Motor neuron (in vitro differentiated cells): ENCODE measurements at regions not wholly inside any gene's neighbourhood (a gene's known extent, or its start where the extent isn't known, plus 50 kb on each side); places are given as distances from the start of the nearest gene placed in this dataset.
A peak's percentile ranks its signal among the peaks of the same experiment; 100 is the strongest.

ENCODE experiments used
- ATAC-seq, 8 experiments: fragments of 200-7000 bp; cut with Tn5 transposase; replicated peaks in 6 of 8; 2 replicates each; pipeline ENCODE4 v1.8.0; 2021; ENCODE audit warnings: mild to moderate bottlenecking in 8 of 8, moderate library complexity in 8 of 8
- H3K27ac ChIP-seq, 2 donors: fragments of 250-450 bp; sonication (Bioruptor Pico); 2 replicates each; pipeline ENCODE4 v1.9.0; 2021; ENCODE audit warnings: antibody characterized with exemption in 2 of 2, mild to moderate bottlenecking in 2 of 2, moderate library complexity in 1 of 2
- H3K4me1 ChIP-seq, 2 donors: fragments of 250-450 bp; sonication (Bioruptor Pico); replicated peaks in 1 of 2; 2 replicates each; pipeline ENCODE4 v1.6.1; 2021; ENCODE audit warnings: antibody characterized with exemption in 2 of 2, mild to moderate bottlenecking in 2 of 2, moderate library complexity in 1 of 2
- H3K4me3 ChIP-seq, 5 donors: fragments of 250-450 bp; sonication (Bioruptor Pico); 2 replicates each; pipeline ENCODE4 v1.9.0; 2021; ENCODE audit warnings: antibody characterized with exemption in 5 of 5, mild to moderate bottlenecking in 5 of 5, moderate library complexity in 4 of 5
- WGBS, 10 experiments: fragments of 450-650 bp; shearing (Covaris generic); methylation state at CpG; one replicate each; pipeline ENCODE4 v1.0.0; 2022; 5-methylcytosine and 5-hydroxymethylcytosine counted together
- in situ Hi-C, 9 experiments: fragments of 400-800 bp; cut with MboI; loops; one replicate each; pipeline ENCODE4 v1.15.0; 2021; ENCODE audit warnings: low sequenced_read_pairs in 9 of 9, low pct_unique_long_range_greater_than_20kb in 2 of 9; ENCODE audit not compliant: unreplicated experiment in 9 of 9

DNA sequence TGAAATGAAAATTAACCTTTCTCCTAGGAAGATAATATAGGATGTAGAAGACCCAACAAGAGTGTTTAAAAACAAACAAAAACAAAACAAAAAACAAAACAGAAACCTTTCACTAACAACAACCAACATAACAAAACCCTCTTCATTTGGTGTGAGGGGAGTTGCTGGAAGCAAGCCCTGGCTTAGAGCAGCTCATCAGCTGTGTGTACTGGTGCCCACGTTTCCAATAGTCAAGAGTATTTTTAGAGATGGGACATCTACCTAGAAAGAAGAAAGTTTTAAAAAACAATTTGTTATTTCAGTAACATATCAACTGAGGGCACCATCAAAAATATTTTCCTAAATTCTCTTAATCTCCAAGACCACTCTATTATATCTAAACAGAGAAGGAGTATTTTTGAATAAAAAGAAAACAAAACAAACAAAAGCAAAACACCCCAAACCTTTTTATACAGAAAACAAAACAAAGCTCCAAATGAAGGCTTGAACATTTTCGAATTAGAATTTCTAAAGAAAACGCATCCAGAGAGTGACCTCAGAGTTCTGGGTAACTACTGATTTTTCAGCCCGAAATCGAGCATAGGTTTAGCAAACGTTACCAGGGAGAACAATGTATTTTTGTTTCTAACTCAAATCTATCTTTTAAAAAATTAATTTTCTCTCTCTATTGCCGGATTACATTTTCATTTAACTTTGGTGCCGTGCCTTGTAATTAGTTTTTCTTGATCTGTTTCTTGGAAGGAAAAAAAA, 134.6 kb downstream of the INSIG2 start:
- peaks cover 25 to 34% of the 10 kb centered on the region in 2 donors for H3K4me1 ChIP-seq
- peak overlapping the region in 1 of 5 donors; percentile 26 for H3K4me3 ChIP-seq
- 0 to 75% (median 17%) methylated on average over 3 to 8 of the region's 8 CpGs for WGBS, 10 experiments
- no peak overlapping the region for H3K27ac ChIP-seq
- in situ Hi-C loops: loop anchor here in 7 of 9 experiments (5.0 to 25.0 kb wide), 6 partner anchors 186 to 642 kb away; partner anchors contain the start of gene EN1 (in 2 of the 7)
- no peak for ATAC-seq

DNA sequence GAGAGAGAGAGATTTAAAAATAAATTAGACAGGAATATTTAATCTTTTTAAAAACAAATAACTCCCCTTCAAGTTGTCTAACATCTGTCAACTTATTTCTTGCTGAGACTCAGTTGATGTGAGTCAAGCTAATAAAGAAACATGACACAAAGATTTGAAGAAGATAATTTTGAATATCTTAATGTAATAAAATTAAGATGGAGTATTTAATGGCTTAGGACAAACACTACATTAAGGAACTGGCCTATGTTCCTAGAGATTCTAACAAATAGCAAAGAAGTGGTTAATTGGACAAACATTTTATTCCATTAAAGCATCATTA, 134.0 kb downstream of the INSIG2 start:
- no peak for ATAC-seq
- Histone ChIP-seq H3K27ac (no peak overlapping the region), H3K4me1 (peaks cover 25 to 34% of the 10 kb centered on the region in 2 donors), H3K4me3 (no peak overlapping the region)
- in situ Hi-C loops: loop anchor here in 7 of 9 experiments (5.0 to 25.0 kb wide), 6 partner anchors 185 to 643 kb away; partner anchors contain the start of gene EN1 (in 2 of the 7)

DNA sequence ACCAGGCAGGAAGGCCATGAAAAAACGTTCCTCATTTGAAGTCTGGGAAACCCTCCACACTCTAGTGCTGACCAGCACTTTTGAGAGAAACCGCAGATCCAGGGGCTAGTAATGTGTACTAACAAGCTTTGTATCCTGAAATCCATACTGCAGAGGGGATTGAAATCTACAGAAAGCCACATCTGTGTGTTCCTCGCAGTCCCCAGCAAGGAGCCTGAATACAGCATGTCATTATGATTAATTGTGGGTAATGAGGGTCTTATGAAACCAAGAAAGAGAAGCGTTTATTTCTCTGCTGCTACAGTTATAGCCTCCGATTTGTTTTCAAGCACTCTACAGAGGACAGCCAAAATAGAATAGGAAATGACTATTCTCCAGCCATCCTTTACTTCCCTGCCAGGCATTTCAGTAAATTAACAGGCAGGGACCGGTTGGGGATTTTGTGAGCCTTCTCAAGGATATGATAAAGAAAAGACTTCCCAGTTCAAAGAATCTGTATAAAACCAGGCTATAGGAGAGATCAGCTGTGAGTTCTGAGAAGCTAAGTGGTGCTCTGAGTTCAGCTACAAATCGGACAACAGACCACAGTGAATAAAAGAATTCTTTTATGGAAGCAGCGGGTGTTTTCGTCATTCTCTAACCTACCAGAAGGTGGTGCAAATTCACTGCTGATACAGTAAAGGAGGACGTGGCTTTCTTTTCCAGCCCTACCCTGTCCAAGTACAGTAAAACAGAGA, 133.4 kb downstream of the INSIG2 start:
- peak overlapping the region in 1 of 2 donors; percentile 5 for H3K27ac ChIP-seq
- WGBS, 10 experiments: 0 to 26% (median 17%) methylated on average over 3 to 10 of the region's 10 CpGs; no CpG with 5 or more reads in 1 of the 10 experiments
- H3K4me3 ChIP-seq: no peak overlapping the region
- ATAC-seq: peak; percentile 77 to 90 (median 84)
- peaks cover 25 to 34% of the 10 kb centered on the region in 2 donors for H3K4me1 ChIP-seq
- in situ Hi-C loops: loop anchor here in 7 of 9 experiments (5.0 to 25.0 kb wide), 6 partner anchors 184 to 643 kb away; partner anchors contain the start of gene EN1 (in 2 of the 7)

DNA sequence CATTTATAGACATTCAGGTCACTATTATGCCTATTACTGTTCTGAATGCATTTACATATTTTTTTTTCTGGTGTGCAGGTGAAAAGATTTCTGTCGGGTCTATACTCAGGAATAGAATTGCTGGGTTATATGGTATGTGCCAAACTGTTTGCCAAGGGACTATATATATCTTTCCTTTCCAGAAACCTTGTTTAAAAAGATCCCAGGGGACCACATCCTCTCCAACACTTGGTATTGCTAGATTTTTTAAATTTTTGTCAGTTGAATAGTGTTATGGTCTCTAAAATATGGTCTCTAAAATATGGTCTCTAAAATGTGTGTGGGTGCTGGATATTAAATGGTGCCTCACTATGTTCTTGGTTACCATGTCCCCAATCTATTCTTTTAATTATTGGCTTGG, 131.3 kb downstream of the INSIG2 start:
- ATAC-seq: no peak
- 0 to 100% (median 71%) methylated on average over 1 of the region's 1 CpG; no CpG with 5 or more reads in 3 of the 10 experiments for WGBS, 10 experiments
- in situ Hi-C loops: loop anchor here (5.0 to 25.0 kb wide), 6 partner anchors 182 to 645 kb away; partner anchors contain the start of gene EN1 (in 2 of the 9)
- Histone ChIP-seq H3K4me1 (peaks cover 20 to 21% of the 10 kb centered on the region in 2 donors), H3K27ac (no peak overlapping the region), H3K4me3 (no peak overlapping the region)

DNA sequence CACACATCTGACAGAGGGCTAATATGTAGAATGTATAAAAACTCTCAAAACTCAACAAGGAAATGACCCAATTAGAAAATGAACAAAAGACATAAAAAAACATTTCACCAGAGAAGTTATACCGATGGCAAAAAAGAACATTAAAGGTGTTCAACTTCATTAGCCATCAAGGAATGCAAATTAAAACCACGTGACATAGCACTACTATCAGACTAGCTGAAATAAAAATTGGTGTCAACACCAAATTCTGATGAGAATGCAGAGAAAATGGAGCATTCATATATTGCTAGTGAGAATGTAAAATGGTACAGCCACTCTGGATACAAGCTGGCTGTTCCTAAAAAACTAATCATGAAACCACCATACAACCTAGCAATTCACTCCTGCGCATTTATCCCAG, 128.0 kb downstream of the INSIG2 start:
- 39 to 94% (median 87%) methylated on average over 2 to 3 of the region's 3 CpGs for WGBS, 10 experiments
- ATAC-seq: no peak
- in situ Hi-C loops: loop anchor here in 4 of 9 experiments (10.0 to 25.0 kb wide), 3 partner anchors 179 to 646 kb away; no protein-coding TSS in a partner anchor
- no peak overlapping the region for H3K27ac ChIP-seq
- no peaks in the 10 kb centered on the region for H3K4me1 ChIP-seq
- H3K4me3 ChIP-seq: no peak overlapping the region

DNA sequence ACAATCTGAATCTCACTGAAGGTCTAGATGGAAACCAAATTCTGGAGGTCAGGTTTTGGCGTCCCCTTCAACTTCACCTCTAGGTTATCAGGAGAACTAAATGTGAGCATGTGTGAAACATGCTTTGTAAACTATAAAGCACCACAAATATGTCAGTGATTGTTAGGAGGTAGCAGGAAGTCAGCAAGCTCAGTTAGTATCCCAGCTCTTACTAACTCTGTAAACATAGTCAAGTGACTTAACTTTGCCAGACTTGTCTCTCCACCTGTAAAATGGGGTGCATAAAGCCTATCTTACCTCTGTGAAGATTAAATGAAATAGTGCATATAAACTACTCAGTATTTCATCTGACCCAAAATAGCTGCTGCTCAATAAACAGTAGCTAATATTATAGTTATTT, 121.5 kb downstream of the INSIG2 start:
- in situ Hi-C loops: loop anchor here in 4 of 9 experiments (10.0 to 25.0 kb wide), 3 partner anchors 172 to 653 kb away; no protein-coding TSS in a partner anchor

DNA sequence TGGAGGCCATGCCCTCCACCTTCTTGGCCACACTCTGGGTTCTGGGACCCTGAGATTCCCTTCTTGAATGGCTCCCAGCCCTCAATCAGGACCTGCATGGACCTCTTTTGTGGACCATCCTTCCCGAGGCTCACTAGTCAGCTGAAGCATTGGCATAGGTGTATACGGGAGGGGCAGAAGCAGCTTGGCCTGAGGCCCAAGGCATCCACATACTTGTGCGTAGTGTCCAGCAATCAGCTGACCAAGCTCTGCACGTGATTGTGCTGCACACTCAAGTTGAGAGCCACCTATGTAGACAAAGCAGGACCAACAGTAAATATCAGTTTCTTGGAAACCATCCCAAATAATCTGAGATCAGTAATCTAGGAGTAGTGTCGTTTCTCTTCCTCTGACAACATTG, 119.6 kb downstream of the INSIG2 start:
- WGBS, 10 experiments: 25 to 90% (median 70%) methylated on average over 1 to 5 of the region's 5 CpGs; no CpG with 5 or more reads in 1 of the 10 experiments
- H3K4me1 ChIP-seq: no peaks in the 10 kb centered on the region
- H3K27ac ChIP-seq: no peak overlapping the region
- in situ Hi-C loops: loop anchor here in 2 of 9 experiments (25.0 kb wide), 2 partner anchors 171 to 654 kb away; no protein-coding TSS in a partner anchor
- H3K4me3 ChIP-seq: no peak overlapping the region
- no peak for ATAC-seq

More for the DNA sequence above, 121.5 kb downstream of the INSIG2 start:
- Histone ChIP-seq H3K27ac (no peak overlapping the region), H3K4me1 (no peaks in the 10 kb centered on the region), H3K4me3 (no peak overlapping the region)
- ATAC-seq: no peak
- 20 to 90% (median 86%) methylated on average over 1 of the region's 1 CpG; no CpG with 5 or more reads in 6 of the 10 experiments for WGBS, 10 experiments

DNA sequence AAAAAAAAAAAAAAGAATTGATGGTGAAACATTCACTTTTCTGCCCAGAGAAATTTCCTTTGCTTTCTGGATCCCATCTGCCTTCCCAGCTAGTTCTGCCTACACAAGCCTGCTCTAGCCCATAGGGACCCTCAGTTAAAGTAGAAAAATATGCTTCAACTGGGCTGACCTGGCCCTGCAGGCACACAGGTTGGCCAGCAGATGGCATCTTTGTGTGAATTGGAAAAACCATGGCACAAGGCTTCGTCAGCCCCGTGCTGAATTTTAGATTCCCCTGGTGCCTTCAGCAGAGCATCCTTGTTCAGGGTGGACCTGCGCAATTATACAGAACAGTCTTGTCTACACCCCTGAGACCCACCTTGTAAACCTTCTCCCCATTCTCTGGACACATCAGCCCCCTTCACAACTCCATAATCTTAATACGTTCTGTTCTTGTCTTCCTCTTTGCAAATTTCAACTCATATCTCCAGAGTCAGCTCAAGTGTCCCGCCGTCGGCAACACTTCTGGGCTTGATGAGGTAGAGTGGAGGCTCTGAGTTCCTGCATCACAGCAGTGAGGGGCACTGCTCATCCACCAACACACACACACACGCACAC, 114.5 kb downstream of the INSIG2 start:
- peaks cover 0 to 6% of the 10 kb centered on the region in 2 donors for H3K4me1 ChIP-seq
- H3K4me3 ChIP-seq: no peak overlapping the region
- 0 to 87% (median 44%) methylated on average over 1 to 7 of the region's 8 CpGs; no CpG with 5 or more reads in 4 of the 10 experiments for WGBS, 10 experiments
- H3K27ac ChIP-seq: no peak overlapping the region
- ATAC-seq: peak in 5 of 8 experiments; percentile 35 to 91 (median 81)
- in situ Hi-C loops: loop anchor here in 2 of 9 experiments (25.0 kb wide), 2 partner anchors 166 to 659 kb away; no protein-coding TSS in a partner anchor

DNA sequence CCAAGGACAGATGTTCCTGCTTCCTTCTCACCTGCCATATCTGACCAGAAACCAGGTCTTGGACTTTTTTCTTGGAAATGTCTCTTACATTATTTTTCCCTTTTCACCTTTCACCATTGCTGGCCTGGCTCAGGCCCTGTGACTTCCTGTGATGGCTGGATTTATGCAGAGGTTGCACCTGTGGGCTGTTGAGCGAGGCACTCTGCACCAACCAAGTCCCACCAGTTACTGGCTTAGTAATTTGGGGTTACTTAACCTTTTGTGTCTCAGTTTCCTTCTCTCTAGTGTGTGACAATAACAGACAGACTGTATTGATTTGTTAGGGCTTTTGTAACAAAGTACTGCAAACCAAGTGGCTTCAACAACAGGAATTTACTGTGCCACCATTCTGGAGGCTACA, 110.0 kb downstream of the INSIG2 start:
- no peak for ATAC-seq
- in situ Hi-C loops: no loop called here
- WGBS, 10 experiments: 86 to 100% (median 100%) methylated on average over 1 of the region's 1 CpG; no CpG with 5 or more reads in 4 of the 10 experiments
- no peak overlapping the region for H3K4me3 ChIP-seq
- H3K27ac ChIP-seq: no peak overlapping the region
- H3K4me1 ChIP-seq: peaks cover 0 to 6% of the 10 kb centered on the region in 2 donors

DNA sequence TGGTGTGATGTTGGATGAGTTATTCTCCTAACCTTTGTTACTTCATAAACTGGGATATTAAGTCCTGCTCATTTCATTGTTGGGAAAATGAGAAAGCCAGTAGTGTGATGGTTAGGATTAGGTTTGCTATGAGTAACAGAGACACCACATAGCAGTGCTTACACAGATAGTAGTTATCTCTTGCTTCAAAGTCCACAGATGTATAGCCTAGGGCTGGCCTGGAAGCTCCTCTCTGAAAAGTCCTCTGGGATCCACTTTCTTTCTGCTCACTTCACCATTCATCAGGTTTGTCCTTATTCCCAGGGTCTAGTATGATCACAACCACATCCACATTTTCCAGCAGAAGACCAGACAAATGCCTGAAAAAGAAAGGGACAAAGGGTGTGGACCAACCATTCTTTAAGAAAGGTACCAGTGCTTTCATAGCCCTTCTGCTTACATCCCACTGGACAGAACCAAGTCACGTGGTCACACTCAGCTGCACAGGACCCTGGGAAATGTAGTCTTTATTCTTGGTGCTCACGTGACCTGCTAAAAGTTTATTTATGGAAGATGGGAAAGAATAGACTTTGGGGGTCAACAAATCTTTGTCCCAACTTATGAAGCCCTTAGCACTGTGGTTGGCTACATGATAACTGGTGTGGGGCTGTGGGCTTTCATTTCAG, 108.9 kb downstream of the INSIG2 start:
- in situ Hi-C loops: no loop called here

DNA sequence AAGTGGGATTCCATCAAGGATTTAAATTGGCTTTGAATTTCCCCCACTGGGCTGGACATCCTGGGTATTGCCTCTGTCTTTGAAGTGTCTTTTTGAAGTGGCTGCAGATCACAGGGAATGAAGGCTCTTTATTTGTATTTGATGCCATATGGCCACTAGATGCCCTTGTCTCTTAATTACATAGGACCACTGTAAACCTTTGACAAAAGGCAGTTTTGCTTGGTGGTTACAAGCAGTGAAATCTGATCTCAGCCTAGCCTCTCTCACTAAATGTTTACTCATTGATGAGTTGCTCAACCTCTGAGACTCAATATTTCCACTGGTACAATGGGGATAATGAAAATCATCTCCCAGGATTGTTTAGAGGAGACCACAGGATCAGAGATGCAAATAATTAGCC, 102.2 kb downstream of the INSIG2 start:
- H3K4me1 ChIP-seq: no peaks in the 10 kb centered on the region
- ATAC-seq: no peak
- no peak overlapping the region for H3K4me3 ChIP-seq
- in situ Hi-C loops: no loop called here
- H3K27ac ChIP-seq: no peak overlapping the region

More for the DNA sequence above, 108.9 kb downstream of the INSIG2 start:
- Histone ChIP-seq H3K4me1 (peaks cover 0 to 6% of the 10 kb centered on the region in 2 donors), H3K27ac (no peak overlapping the region), H3K4me3 (no peak overlapping the region)
- WGBS, 10 experiments: 17 to 75% (median 33%) methylated on average over 1 to 2 of the region's 2 CpGs; no CpG with 5 or more reads in 7 of the 10 experiments
- peak in 4 of 8 experiments; percentile 20 to 67 (median 36) for ATAC-seq

DNA sequence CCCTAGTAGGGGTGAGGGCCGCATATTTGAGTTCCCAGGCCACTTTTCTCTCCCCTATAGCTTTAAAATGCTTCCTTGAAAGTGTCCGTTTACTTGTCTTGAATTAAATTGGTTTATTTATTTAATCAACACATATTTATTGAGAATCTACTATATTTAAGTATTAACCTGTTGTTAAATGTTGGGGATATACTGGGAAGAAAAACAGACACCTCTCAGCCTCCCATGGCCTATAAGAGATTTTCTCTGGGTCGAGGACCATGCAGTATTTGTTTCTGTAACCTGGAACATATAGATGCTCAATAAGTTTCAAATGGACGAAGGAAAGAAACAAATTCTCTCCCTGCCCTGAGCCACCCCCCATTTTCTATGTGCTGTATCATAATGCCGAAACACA, 98.6 kb downstream of the INSIG2 start:
- H3K27ac ChIP-seq: no peak overlapping the region
- WGBS, 10 experiments: 49 to 100% (median 81%) methylated on average over 1 to 4 of the region's 5 CpGs
- peak overlapping the region in 3 of 5 donors; percentile 45 to 53 (median 49) for H3K4me3 ChIP-seq
- peaks cover 24 to 31% of the 10 kb centered on the region in 2 donors for H3K4me1 ChIP-seq
- in situ Hi-C loops: no loop called here
- no peak for ATAC-seq
